Smooth muscle cell (in vitro differentiated cells): ENCODE measurements at regions not wholly inside any gene's neighbourhood (a gene's known extent, or its start where the extent isn't known, plus 50 kb on each side); places are given as distances from the start of the nearest gene placed in this dataset.

Experiments
- DNase-seq: peaks from one replicate; lab custom pipeline; 2025; ENCODE audit not compliant: unreplicated experiment; lab: John Stamatoyannopoulos, UW
- H2AFZ ChIP-seq: fragments of 200-600 bp; sonication (generic); 2 replicates; pipeline ENCODE4 v1.6.0; 2016; ENCODE audit warnings: antibody characterized with exemption, low read depth, mild to moderate bottlenecking
- H3F3A ChIP-seq: fragments of 200-600 bp; sonication (generic); 2 replicates; pipeline ENCODE4 v1.6.0; 2017; ENCODE audit warnings: antibody characterized with exemption, low read depth
- H3K27ac ChIP-seq: fragments of 200-600 bp; sonication (generic); 2 replicates; pipeline ENCODE4 v1.5.1; 2016; ENCODE audit warnings: low read depth, mild to moderate bottlenecking
- H3K27me3 ChIP-seq: fragments of 200-600 bp; sonication (generic); 2 replicates; pipeline ENCODE4 v1.6.1; 2016; ENCODE audit warnings: low read depth, mild to moderate bottlenecking
- H3K36me3 ChIP-seq: fragments of 200-600 bp; sonication (generic); 2 replicates; pipeline ENCODE4 v1.5.1; 2016; ENCODE audit warnings: low read depth
- H3K4me1 ChIP-seq: fragments of 200-600 bp; sonication (generic); 2 replicates; pipeline ENCODE4 v1.5.1; 2016; ENCODE audit warnings: low read depth
- H3K4me2 ChIP-seq: fragments of 200-600 bp; sonication (generic); 2 replicates; pipeline ENCODE4 v1.6.0; 2016; ENCODE audit warnings: mild to moderate bottlenecking
- H3K4me3 ChIP-seq: fragments of 200-600 bp; sonication (generic); 2 replicates; pipeline ENCODE4 v1.5.1; 2016; ENCODE audit warnings: mild to moderate bottlenecking
- H3K79me2 ChIP-seq: fragments of 200-600 bp; sonication (generic); 2 replicates; pipeline ENCODE4 v1.6.0; 2016; ENCODE audit warnings: low read depth, mild to moderate bottlenecking
- H3K9ac ChIP-seq: fragments of 200-600 bp; sonication (generic); 2 replicates; pipeline ENCODE4 v1.6.0; 2016; ENCODE audit warnings: low read depth
- H3K9me3 ChIP-seq: fragments of 200-600 bp; sonication (generic); replicated peaks from 2 replicates; pipeline ENCODE4 v1.5.1; 2016; ENCODE audit warnings: low read depth
- H4K20me1 ChIP-seq: fragments of 200-600 bp; sonication (generic); 2 replicates; pipeline ENCODE4 v1.6.0; 2016; ENCODE audit warnings: low read depth
- CTCF ChIP-seq: fragments of 200-600 bp; sonication (generic); IDR thresholded peaks from 2 replicates; pipeline ENCODE4 v1.5.1; 2017; ENCODE audit warnings: borderline replicate concordance, mild to moderate bottlenecking, antibody characterized with exemption; ENCODE audit not compliant: insufficient read depth, poor library complexity, severe bottlenecking
- WGBS: methylation state at CpG from one replicate; pipeline ENCODE4 v1.1.7; 2016; ENCODE audit warnings: low lambda C conversion rate; 5-methylcytosine and 5-hydroxymethylcytosine counted together

GRCh38 chr7:26510231-26510957, 218.7 kb downstream of the SNX10 start:
- no peaks in the 10 kb centered on the region for H3K4me1 ChIP-seq
- H3K79me2 ChIP-seq, result no peaks in the 10 kb centered on the region
- no peaks in the 10 kb centered on the region for H3K9me3 ChIP-seq
- peaks cover 15% of the 10 kb centered on the region for H3K27me3 ChIP-seq
- TF ChIP-seq CTCF, result no peak
- no peak overlapping the region for H3K9ac ChIP-seq
- H4K20me1 ChIP-seq, result no peaks in the 10 kb centered on the region
- H3K27ac ChIP-seq, result no peak overlapping the region
- H3F3A ChIP-seq, result no peaks in the 10 kb centered on the region
- no peaks in the 10 kb centered on the region for H3K36me3 ChIP-seq
- WGBS, result 98% methylated on average over 5 of the region's 5 CpGs
- H2AFZ ChIP-seq, result no peak overlapping the region
- H3K4me2 ChIP-seq, result no peak overlapping the region
- DNase-seq, result no peak
- H3K4me3 ChIP-seq, result no peak overlapping the region

- no peaks in the 10 kb centered on the region for H3K4me1 ChIP-seq
- no peak for DNase-seq
- H2AFZ ChIP-seq, result no peak overlapping the region
- no peaks in the 10 kb centered on the region for H4K20me1 ChIP-seq
- no peak for TF ChIP-seq CTCF
- no peaks in the 10 kb centered on the region for H3K9me3 ChIP-seq
- H3F3A ChIP-seq, result no peaks in the 10 kb centered on the region
- no peak overlapping the region for H3K27ac ChIP-seq
- H3K4me2 ChIP-seq, result no peak overlapping the region
- no peak overlapping the region for H3K9ac ChIP-seq
- no peak overlapping the region for H3K4me3 ChIP-seq
- H3K27me3 ChIP-seq, result peaks cover 15% of the 10 kb centered on the region
- H3K79me2 ChIP-seq, result no peaks in the 10 kb centered on the region
- H3K36me3 ChIP-seq, result no peaks in the 10 kb centered on the region
- WGBS, result 70% methylated on average over 6 of the region's 6 CpGs
These were observed 220.2 kb downstream of the SNX10 start for GRCh38 chr7:26511866-26512265.

- Histone ChIP-seq H3K4me1 (no peaks in the 10 kb centered on the region), H3K36me3 (no peaks in the 10 kb centered on the region), H3F3A (no peaks in the 10 kb centered on the region), H3K4me3 (no peak overlapping the region), H3K79me2 (no peaks in the 10 kb centered on the region), H3K4me2 (no peak overlapping the region), H3K9me3 (no peaks in the 10 kb centered on the region), H3K27ac (no peak overlapping the region), H3K9ac (no peak overlapping the region), H3K27me3 (peaks cover 18% of the 10 kb centered on the region), H2AFZ (no peak overlapping the region), H4K20me1 (no peaks in the 10 kb centered on the region)
- 94% methylated on average over 3 of the region's 3 CpGs for WGBS
- no peak for DNase-seq
- TF ChIP-seq CTCF, result no peak
These were observed 221.1 kb downstream of the SNX10 start for GRCh38 chr7:26512737-26513136.

- H3K9me3 ChIP-seq, result no peaks in the 10 kb centered on the region
- no peak overlapping the region for H3K27ac ChIP-seq
- no peaks in the 10 kb centered on the region for H3F3A ChIP-seq
- H3K79me2 ChIP-seq, result no peaks in the 10 kb centered on the region
- no peak for TF ChIP-seq CTCF
- no peak overlapping the region for H2AFZ ChIP-seq
- no peak overlapping the region for H3K4me3 ChIP-seq
- no peak overlapping the region for H3K9ac ChIP-seq
- no peaks in the 10 kb centered on the region for H3K36me3 ChIP-seq
- 88% methylated on average over 2 of the region's 2 CpGs for WGBS
- H3K4me1 ChIP-seq, result no peaks in the 10 kb centered on the region
- no peak for DNase-seq
- H3K27me3 ChIP-seq, result peaks cover 25% of the 10 kb centered on the region
- H4K20me1 ChIP-seq, result no peaks in the 10 kb centered on the region
- no peak overlapping the region for H3K4me2 ChIP-seq
These were observed 222.3 kb downstream of the SNX10 start for GRCh38 chr7:26513948-26514347.
